Right forelimb (tissue), 1 donor: ENCODE measurements at regions not wholly inside any gene's neighbourhood (a gene's known extent, or its start where the extent isn't known, plus 50 kb on each side); places are given as distances from the start of the nearest gene placed in this dataset.
"Not testable (repeated sequence)": the region's sequence is repeated elsewhere in the genome, so short reads cannot be mapped to it uniquely, and the experiment has no call there.

Source experiments
- DNase-seq: peaks from one replicate; pipeline ENCODE4 v3.0.0-alpha.2; 2018

GRCh38 chr6:71360556-71361335 lies 72.1 kb downstream of the OGFRL1 start:
- not testable (repeated sequence) for DNase-seq

- no peak for DNase-seq
Observed at GRCh38 chr6:71364889-71365542, 76.4 kb downstream of the OGFRL1 start.

- no peak for DNase-seq
Observed at GRCh38 chr6:71367756-71368155, 79.1 kb downstream of the OGFRL1 start.

- no peak for DNase-seq
Observed at GRCh38 chr6:71368284-71368683, 79.7 kb downstream of the OGFRL1 start.

- no peak for DNase-seq
Observed at GRCh38 chr6:71371559-71371958, 82.9 kb downstream of the OGFRL1 start.

GRCh38 chr6:71373943-71374342 lies 85.3 kb downstream of the OGFRL1 start:
- DNase-seq = no peak

- DNase-seq = no peak
Observed at GRCh38 chr6:71375676-71376075, 87.1 kb downstream of the OGFRL1 start.

GRCh38 chr6:71376830-71377229 lies 88.2 kb downstream of the OGFRL1 start:
- no peak for DNase-seq

- DNase-seq = no peak
Observed at GRCh38 chr6:71383476-71383875, 94.9 kb downstream of the OGFRL1 start.

- no peak for DNase-seq
Observed at GRCh38 chr6:71383901-71384489, 95.4 kb downstream of the OGFRL1 start.

GRCh38 chr6:71385111-71385822 lies 96.7 kb downstream of the OGFRL1 start:
- no peak for DNase-seq

- no peak for DNase-seq
Observed at GRCh38 chr6:71386215-71386614, 97.6 kb downstream of the OGFRL1 start.

GRCh38 chr6:71387179-71387578 lies 98.6 kb downstream of the OGFRL1 start:
- no peak for DNase-seq

GRCh38 chr6:71388068-71388744 lies 99.6 kb downstream of the OGFRL1 start:
- DNase-seq = no peak

- DNase-seq = no peak
Observed at GRCh38 chr6:71388856-71389527, 100.4 kb downstream of the OGFRL1 start.

- DNase-seq = no peak
Observed at GRCh38 chr6:71391126-71391525, 102.5 kb downstream of the OGFRL1 start.

- DNase-seq = no peak
Observed at GRCh38 chr6:71392276-71392675, 103.7 kb downstream of the OGFRL1 start.

- DNase-seq = no peak
Observed at GRCh38 chr6:71393471-71393870, 104.9 kb downstream of the OGFRL1 start.

- no peak for DNase-seq
Observed at GRCh38 chr6:71393981-71394432, 105.4 kb downstream of the OGFRL1 start.

- DNase-seq = no peak
Observed at GRCh38 chr6:71394926-71395325, 106.3 kb downstream of the OGFRL1 start.

- no peak for DNase-seq
Observed at GRCh38 chr6:71395731-71396409, 107.3 kb downstream of the OGFRL1 start.

GRCh38 chr6:71396410-71396801 lies 107.8 kb downstream of the OGFRL1 start:
- DNase-seq = no peak
